Uterus (tissue), 2 donors: ENCODE measurements at regions not wholly inside any gene's neighbourhood (a gene's known extent, or its start where the extent isn't known, plus 50 kb on each side); places are given as distances from the start of the nearest gene placed in this dataset.

Experiments
- CTCF ChIP-seq, 4 experiments: fragments of 200-600 bp in 2 of 4; fragments of 450-650 bp in 2 of 4; sonication (generic) in 2 of 4; IDR thresholded peaks; one replicate each; pipeline ENCODE4 v1.5.1; 2016 to 2019; ENCODE audit warnings: antibody characterized with exemption in 4 of 4, mild to moderate bottlenecking in 2 of 4, moderate library complexity in 1 of 4
- POLR2A ChIP-seq, 2 donors: fragments of 450-650 bp; IDR thresholded peaks; one replicate each; pipeline ENCODE4 v1.6.1; 2016; ENCODE audit warnings: antibody characterized with exemption in 2 of 2, mild to moderate bottlenecking in 1 of 2, moderate library complexity in 1 of 2

DNA sequence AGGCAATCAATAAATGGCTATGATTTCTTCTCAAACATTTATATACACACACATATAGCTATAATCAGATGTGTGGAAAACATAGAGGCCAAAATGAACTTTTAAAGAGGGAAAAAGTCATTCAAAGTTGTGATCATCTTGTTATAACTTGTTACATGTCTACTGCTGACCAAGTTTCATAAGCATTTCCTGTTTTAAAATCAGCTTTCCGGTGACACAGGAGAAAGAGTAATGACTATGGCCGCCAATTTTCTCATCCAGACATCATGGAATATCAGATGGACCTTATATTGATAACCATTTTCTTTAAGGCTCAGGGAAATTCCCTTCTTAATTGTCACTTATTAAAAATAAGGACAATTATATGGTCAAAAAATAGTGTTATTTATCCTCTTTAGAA, 71.7 kb upstream of the AGTR1 start:
- TF ChIP-seq CTCF (IDR thresholded peaks at IDR 0.05) (no peak), POLR2A (IDR thresholded peaks at IDR 0.05) (no peak)
